Embryonic facial prominence (tissue), 1 donor: ENCODE measurements at regions not wholly inside any gene's neighbourhood (a gene's known extent, or its start where the extent isn't known, plus 50 kb on each side); places are given as distances from the start of the nearest gene placed in this dataset.

Experiments
- DNase-seq: peaks from one replicate; pipeline ENCODE4 v3.0.0-alpha.2; 2016; ENCODE audit errors: extremely low spot score

DNA sequence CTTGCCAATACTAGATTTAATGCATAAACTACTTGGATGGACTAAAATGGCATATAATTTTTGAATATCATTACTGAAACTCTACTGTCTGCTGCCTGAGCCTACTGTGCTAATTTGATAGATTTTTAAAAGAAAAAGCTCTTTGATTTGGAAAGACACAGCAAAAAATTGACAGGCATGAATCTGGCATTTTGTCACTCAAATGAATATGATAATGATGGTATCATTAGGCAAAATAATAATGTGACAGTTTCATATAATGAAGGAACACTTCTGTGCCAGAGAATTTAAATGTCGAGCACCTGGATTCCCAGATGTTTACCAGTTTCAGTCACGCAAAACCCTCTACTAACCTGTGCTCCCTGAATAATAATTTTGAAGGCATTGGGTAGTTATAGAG lies 60.0 kb upstream of the SLC13A1 start:
- DNase-seq: no peak
